ENCODE measurements at regions not wholly inside any gene's neighbourhood (a gene's known extent, or its start where the extent isn't known, plus 50 kb on each side); places are given as distances from the start of the nearest gene placed in this dataset.

GRCh38 chr9:7862170-7862569, 62.6 kb upstream of the DMAC1 start:
- WGBS, 2 donors: 93 to 95% methylated on average over 2 of the region's 2 CpGs
- no peak for TF ChIP-seq CTCF (IDR thresholded peaks at IDR 0.05; ENCODE audit: control extremely low read depth, extremely low read depth)
- Histone ChIP-seq H3K9ac (ENCODE audit: insufficient read depth in 1 of 2, low read length in 2 of 2) (no peak overlapping the region), H3K4me1 (ENCODE audit: control insufficient read depth in 5 of 5, insufficient read depth in 5 of 5, low read length in 5 of 5) (peaks cover 0 to 17% (median 5%) of the 10 kb centered on the region in 5 donors), H3K27ac (ENCODE audit: low read depth in 1 of 2, low read length in 1 of 2) (no peak overlapping the region), H3K9me3 (ENCODE audit: control insufficient read depth in 4 of 4, insufficient read depth in 3 of 4, low read length in 3 of 4) (peaks cover 0 to 3% (median 0%) of the 10 kb centered on the region in 4 donors), H3K27me3 (ENCODE audit: control insufficient read depth in 3 of 3, insufficient read depth in 3 of 3, low read length in 2 of 3) (no peaks in the 10 kb centered on the region), H3K36me3 (ENCODE audit: control insufficient read depth in 4 of 4, insufficient read depth in 4 of 4, low read length in 4 of 4) (no peaks in the 10 kb centered on the region), H3K4me3 (no peak overlapping the region)
- DNase-seq (no peak), ATAC-seq (ENCODE audit: insufficient read depth, low FRiP score) (no peak)

GRCh38 chr9:7861086-7861485, 61.5 kb upstream of the DMAC1 start:
- TF ChIP-seq CTCF (IDR thresholded peaks at IDR 0.05; ENCODE audit: control extremely low read depth, extremely low read depth): no peak
- H3K4me3 ChIP-seq: no peak overlapping the region
- H3K36me3 ChIP-seq (ENCODE audit: control insufficient read depth in 4 of 4, insufficient read depth in 4 of 4, low read length in 4 of 4): no peaks in the 10 kb centered on the region
- H3K9me3 ChIP-seq (ENCODE audit: control insufficient read depth in 4 of 4, insufficient read depth in 3 of 4, low read length in 3 of 4): peaks cover 0 to 3% (median 0%) of the 10 kb centered on the region in 4 donors
- peak in 2 of 3 donors; percentile 87 to 96 for DNase-seq
- ATAC-seq (ENCODE audit: insufficient read depth, low FRiP score): no peak
- peaks cover 0 to 17% (median 5%) of the 10 kb centered on the region in 5 donors for H3K4me1 ChIP-seq (ENCODE audit: control insufficient read depth in 5 of 5, insufficient read depth in 5 of 5, low read length in 5 of 5)
- 77 to 83% methylated on average over 2 of the region's 2 CpGs for WGBS, 2 donors
- no peaks in the 10 kb centered on the region for H3K27me3 ChIP-seq (ENCODE audit: control insufficient read depth in 3 of 3, insufficient read depth in 3 of 3, low read length in 2 of 3)
- H3K9ac ChIP-seq (ENCODE audit: insufficient read depth in 1 of 2, low read length in 2 of 2): no peak overlapping the region
- no peak overlapping the region for H3K27ac ChIP-seq (ENCODE audit: low read depth in 1 of 2, low read length in 1 of 2)

GRCh38 chr9:7860335-7860709, 60.7 kb upstream of the DMAC1 start:
- DNase-seq (peak in 1 of 3 donors; percentile 4), ATAC-seq (ENCODE audit: insufficient read depth, low FRiP score) (no peak)
- Histone ChIP-seq H3K4me3 (no peak overlapping the region), H3K27me3 (ENCODE audit: control insufficient read depth in 3 of 3, insufficient read depth in 3 of 3, low read length in 2 of 3) (no peaks in the 10 kb centered on the region), H3K9ac (ENCODE audit: insufficient read depth in 1 of 2, low read length in 2 of 2) (no peak overlapping the region), H3K27ac (ENCODE audit: low read depth in 1 of 2, low read length in 1 of 2) (no peak overlapping the region), H3K4me1 (ENCODE audit: control insufficient read depth in 5 of 5, insufficient read depth in 5 of 5, low read length in 5 of 5) (peaks cover 0 to 17% (median 5%) of the 10 kb centered on the region in 5 donors), H3K9me3 (ENCODE audit: control insufficient read depth in 4 of 4, insufficient read depth in 3 of 4, low read length in 3 of 4) (peaks cover 0 to 3% (median 0%) of the 10 kb centered on the region in 4 donors), H3K36me3 (ENCODE audit: control insufficient read depth in 4 of 4, insufficient read depth in 4 of 4, low read length in 4 of 4) (no peaks in the 10 kb centered on the region)
- TF ChIP-seq CTCF (IDR thresholded peaks at IDR 0.05; ENCODE audit: control extremely low read depth, extremely low read depth): no peak
- WGBS, 2 donors: 81 to 83% methylated on average over 1 of the region's 1 CpG

GRCh38 chr9:7859701-7860334, 60.2 kb upstream of the DMAC1 start:
- 86 to 90% methylated on average over 3 of the region's 3 CpGs for whole genome bisulfite sequencing, 2 donors
- no peak for ATAC-seq (ENCODE audit: insufficient read depth, low FRiP score)
- no peak for TF ChIP-seq CTCF (IDR thresholded peaks at IDR 0.05; ENCODE audit: control extremely low read depth, extremely low read depth)

More at GRCh38 chr9:7859701-7860334, 60.2 kb upstream of the DMAC1 start:
- no peak overlapping the region for H3K27ac ChIP-seq (ENCODE audit: low read depth in 1 of 2, low read length in 1 of 2)
- H3K9me3 ChIP-seq (ENCODE audit: control insufficient read depth in 4 of 4, insufficient read depth in 3 of 4, low read length in 3 of 4): peaks cover 0 to 3% (median 0%) of the 10 kb centered on the region in 4 donors
- H3K27me3 ChIP-seq (ENCODE audit: control insufficient read depth in 3 of 3, insufficient read depth in 3 of 3, low read length in 2 of 3): no peaks in the 10 kb centered on the region
- no peak for DNase-seq
- H3K36me3 ChIP-seq (ENCODE audit: control insufficient read depth in 4 of 4, insufficient read depth in 4 of 4, low read length in 4 of 4): no peaks in the 10 kb centered on the region
- H3K9ac ChIP-seq (ENCODE audit: insufficient read depth in 1 of 2, low read length in 2 of 2): no peak overlapping the region
- H3K4me3 ChIP-seq: no peak overlapping the region
- H3K4me1 ChIP-seq (ENCODE audit: control insufficient read depth in 5 of 5, insufficient read depth in 5 of 5, low read length in 5 of 5): peaks cover 0 to 17% (median 5%) of the 10 kb centered on the region in 5 donors

Measured in lung (tissue), 11 donors.